ENCODE measurements at regions not wholly inside any gene's neighbourhood (a gene's known extent, or its start where the extent isn't known, plus 50 kb on each side); places are given as distances from the start of the nearest gene placed in this dataset.
"Not testable (repeated sequence)": the region's sequence is repeated elsewhere in the genome, so short reads cannot be mapped to it uniquely, and the experiment has no call there.

- H3K4me3 ChIP-seq; CTCF ChIA-PET; intact Hi-C loops (cut with micrococcal nuclease; ENCODE audit: unreplicated experiment): not testable (repeated sequence)
Measured at GRCh38 chr10:46095943-46096342, 49.9 kb upstream of the MSMB start.

GRCh38 chr10:46096446-46096845 lies 50.4 kb upstream of the MSMB start:
- Histone ChIP-seq H3K4me1 (ENCODE audit: control insufficient read depth, insufficient read depth, low read length) (peaks cover 18% of the 10 kb centered on the region), H3K79me2 (ENCODE audit: control insufficient read depth, insufficient read depth, low read length) (no peaks in the 10 kb centered on the region), H3K27me3 (replicated peaks in 1 of 2; ENCODE audit: control insufficient read depth in 2 of 2, insufficient read depth in 2 of 2, low read length in 1 of 2) (no peaks in the 10 kb centered on the region), H3K36me3 (ENCODE audit: control insufficient read depth in 2 of 2, insufficient read depth in 2 of 2, low read length in 1 of 2) (no peaks in the 10 kb centered on the region), H4K20me1 (ENCODE audit: control insufficient read depth, insufficient read depth) (no peaks in the 10 kb centered on the region), H2AFZ (ENCODE audit: control insufficient read depth, low read depth, low read length) (no peak overlapping the region), H3K9me3 (replicated peaks; ENCODE audit: control insufficient read depth, insufficient read depth, low read length) (no peaks in the 10 kb centered on the region), H3K4me2 (ENCODE audit: control insufficient read depth, insufficient read depth) (no peak overlapping the region), H3K27ac (ENCODE audit: control insufficient read depth, insufficient read depth) (no peak overlapping the region), H3K9ac (ENCODE audit: control insufficient read depth, insufficient read depth, low read length) (no peak overlapping the region), H3K4me3 (no peak overlapping the region)
- no TSS peak for BruUV-seq (replicated peaks)
- ChIA-PET SMC1A (ENCODE audit: uncharacterized antibody, unreplicated experiment) (no interaction called here), RAD21 (ENCODE audit: unreplicated experiment) (no interaction called here), POLR2A (no interaction called here), CTCF (no interaction called here)
- no peak for FAIRE-seq
- in situ Hi-C loops (cut with MboI) (no loop called here), intact Hi-C loops (cut with micrococcal nuclease; ENCODE audit: unreplicated experiment) (no loop called here)
- DNase-seq (ENCODE audit: low read depth, low spot score), result no peak
- no peak for ATAC-seq
- TF ChIP-seq, protein P1, sequence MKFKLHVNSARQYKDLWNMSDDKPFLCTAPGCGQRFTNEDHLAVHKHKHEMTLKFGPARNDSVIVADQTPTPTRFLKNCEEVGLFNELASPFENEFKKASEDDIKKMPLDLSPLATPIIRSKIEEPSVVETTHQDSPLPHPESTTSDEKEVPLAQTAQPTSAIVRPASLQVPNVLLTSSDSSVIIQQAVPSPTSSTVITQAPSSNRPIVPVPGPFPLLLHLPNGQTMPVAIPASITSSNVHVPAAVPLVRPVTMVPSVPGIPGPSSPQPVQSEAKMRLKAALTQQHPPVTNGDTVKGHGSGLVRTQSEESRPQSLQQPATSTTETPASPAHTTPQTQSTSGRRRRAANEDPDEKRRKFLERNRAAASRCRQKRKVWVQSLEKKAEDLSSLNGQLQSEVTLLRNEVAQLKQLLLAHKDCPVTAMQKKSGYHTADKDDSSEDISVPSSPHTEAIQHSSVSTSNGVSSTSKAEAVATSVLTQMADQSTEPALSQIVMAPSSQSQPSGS (IDR thresholded peaks at IDR 0.05; ENCODE audit: low read length), result no peak
- TF ChIP-seq EZH2 (IDR thresholded peaks at IDR 0.05; ENCODE audit: borderline replicate concordance, control insufficient read depth, low read depth, low read length) (no peak), NFYA (IDR thresholded peaks at IDR 0.05; ENCODE audit: borderline replicate concordance, low read depth, low read length) (no peak), BMI1 (IDR thresholded peaks at IDR 0.05; ENCODE audit: borderline replicate concordance) (no peak), EGR1 (IDR thresholded peaks at IDR 0.05; ENCODE audit: borderline replicate concordance in 1 of 2, low read depth in 2 of 2, low read length in 2 of 2) (no peak)
- WGBS (ENCODE audit: insufficient coverage, insufficient replicate concordance, low lambda C conversion rate, missing lambda C conversion rate), result 56% methylated on average over 4 of the region's 4 CpGs

More at GRCh38 chr10:46095943-46096342, 49.9 kb upstream of the MSMB start:
- SMC1A ChIA-PET (ENCODE audit: uncharacterized antibody, unreplicated experiment); FAIRE-seq; H3K27me3 ChIP-seq (replicated peaks in 1 of 2; ENCODE audit: control insufficient read depth in 2 of 2, insufficient read depth in 2 of 2, low read length in 1 of 2); H3K27ac ChIP-seq (ENCODE audit: control insufficient read depth, insufficient read depth); H3K4me2 ChIP-seq (ENCODE audit: control insufficient read depth, insufficient read depth); H4K20me1 ChIP-seq (ENCODE audit: control insufficient read depth, insufficient read depth); BruUV-seq (replicated peaks); H3K9me3 ChIP-seq (replicated peaks; ENCODE audit: control insufficient read depth, insufficient read depth, low read length); H3K79me2 ChIP-seq (ENCODE audit: control insufficient read depth, insufficient read depth, low read length); in situ Hi-C loops (cut with MboI); H3K9ac ChIP-seq (ENCODE audit: control insufficient read depth, insufficient read depth, low read length); ATAC-seq; RAD21 ChIA-PET (ENCODE audit: unreplicated experiment); H2AFZ ChIP-seq (ENCODE audit: control insufficient read depth, low read depth, low read length); DNase-seq (ENCODE audit: low read depth, low spot score); H3K36me3 ChIP-seq (ENCODE audit: control insufficient read depth in 2 of 2, insufficient read depth in 2 of 2, low read length in 1 of 2); POLR2A ChIA-PET: not testable (repeated sequence)
- H3K4me1 ChIP-seq (ENCODE audit: control insufficient read depth, insufficient read depth, low read length), result peaks cover 18% of the 10 kb centered on the region
- 65% methylated on average over 5 of the region's 5 CpGs for WGBS (ENCODE audit: insufficient coverage, insufficient replicate concordance, low lambda C conversion rate, missing lambda C conversion rate)
